HuH-7.5 (cell line): ENCODE measurements at regions not wholly inside any gene's neighbourhood (a gene's known extent, or its start where the extent isn't known, plus 50 kb on each side); places are given as distances from the start of the nearest gene placed in this dataset.
"Not testable (repeated sequence)": the region's sequence is repeated elsewhere in the genome, so short reads cannot be mapped to it uniquely, and the experiment has no call there.

Experiments used
- DNase-seq: peaks from one replicate; pipeline ENCODE4 v3.0.0; 2011; ENCODE audit warnings: low spot score

GRCh38 chr21:38614558-38614957 lies 116.3 kb upstream of the ERG start:
- no peak for DNase-seq

GRCh38 chr21:38619480-38619879 lies 121.2 kb upstream of the ERG start:
- no peak for DNase-seq

DNA sequence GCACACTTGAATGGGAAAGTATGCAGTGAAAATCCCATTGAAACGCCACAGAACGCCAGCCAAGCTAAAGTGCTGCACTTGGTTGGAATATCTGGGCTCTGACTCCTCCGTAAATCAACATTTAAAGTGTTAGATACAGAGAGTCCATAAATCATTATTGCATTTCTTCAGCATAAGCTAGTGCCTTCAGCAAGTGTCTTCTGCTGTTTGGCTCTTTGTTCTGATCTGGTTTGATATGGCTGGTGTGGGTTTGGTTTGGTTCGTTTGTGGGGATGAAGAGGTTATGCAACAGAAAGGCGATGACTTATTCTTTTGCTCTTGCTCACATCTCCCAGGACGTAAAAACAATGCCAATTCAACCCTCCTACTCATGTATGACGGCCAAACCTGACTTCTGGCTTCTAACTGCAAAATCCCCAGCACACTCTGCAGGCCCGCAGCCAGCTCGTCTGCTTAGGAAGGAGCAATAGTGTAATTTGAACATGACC lies 121.8 kb upstream of the ERG start:
- no peak for DNase-seq

DNA sequence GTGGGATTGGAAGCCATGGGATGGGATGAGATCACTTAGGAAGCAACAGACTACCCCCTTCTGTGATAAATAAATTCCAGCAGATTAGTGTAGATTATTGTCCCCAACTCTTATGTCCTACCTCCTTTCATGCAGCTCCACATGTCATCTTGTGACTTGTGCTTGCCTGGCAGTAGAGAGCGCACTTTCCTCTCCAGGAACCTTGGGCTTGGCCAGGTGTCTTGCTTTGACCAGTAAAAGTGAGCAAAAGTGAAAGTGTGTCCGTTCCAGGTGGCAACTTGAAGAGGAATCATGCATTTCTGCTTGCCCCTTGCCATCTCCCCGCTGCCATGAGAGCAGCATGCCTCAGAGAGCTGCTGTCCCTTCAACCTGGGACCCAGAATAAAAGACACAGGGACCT lies 122.9 kb upstream of the ERG start:
- DNase-seq: no peak

GRCh38 chr21:38622081-38622826 lies 124.0 kb upstream of the ERG start:
- DNase-seq: no peak

DNA sequence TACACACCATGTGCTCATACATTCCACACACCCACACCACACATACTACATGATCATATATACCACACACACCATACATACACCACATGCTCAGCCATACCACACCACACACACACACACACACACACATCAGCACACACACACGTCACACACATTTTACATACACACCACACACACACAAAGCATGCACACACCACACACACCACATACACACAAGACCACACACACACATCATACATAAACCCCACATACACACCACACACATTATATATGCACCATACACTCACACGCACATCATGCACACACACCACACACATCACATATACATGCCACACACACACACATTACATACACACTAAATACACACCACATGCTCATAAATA lies 124.5 kb upstream of the ERG start:
- DNase-seq: no peak

DNA sequence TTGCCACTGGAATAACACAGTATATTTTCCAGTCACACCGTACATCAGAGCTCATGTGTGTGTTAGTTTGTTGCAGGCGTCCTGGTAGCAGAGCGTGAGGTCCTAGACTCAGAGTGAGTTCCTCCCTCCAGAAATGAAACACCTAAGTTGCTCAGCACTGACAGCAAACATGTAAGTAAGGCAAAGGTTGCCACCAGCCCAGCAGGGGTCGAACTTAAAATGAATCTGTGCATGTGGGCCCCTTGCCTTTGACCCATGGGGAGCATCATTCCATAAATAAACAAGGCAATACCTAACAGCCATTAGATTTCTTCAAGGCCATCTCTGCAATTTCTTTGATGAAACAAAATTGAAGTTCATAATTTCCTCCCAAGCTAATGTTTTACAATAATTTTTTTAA lies 125.3 kb upstream of the ERG start:
- no peak for DNase-seq

DNA sequence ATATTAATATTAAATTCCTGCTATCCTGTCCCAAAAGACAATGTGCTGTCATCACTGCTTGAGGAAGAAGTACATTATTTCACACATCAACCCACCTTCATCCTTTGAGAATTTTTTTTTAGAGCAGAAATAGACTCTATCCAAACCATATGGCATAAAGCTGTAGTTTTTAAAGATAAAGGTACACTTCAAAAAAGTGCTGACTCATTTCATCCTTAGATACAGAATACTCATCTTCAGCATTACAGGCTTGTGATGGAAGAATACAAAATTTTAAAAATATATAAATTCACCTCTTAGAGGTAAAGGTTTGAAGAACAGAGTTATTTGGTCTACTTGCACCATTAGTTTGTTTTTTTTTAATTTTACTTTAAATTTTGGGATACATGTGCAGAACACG lies 126.7 kb upstream of the ERG start:
- DNase-seq: no peak

DNA sequence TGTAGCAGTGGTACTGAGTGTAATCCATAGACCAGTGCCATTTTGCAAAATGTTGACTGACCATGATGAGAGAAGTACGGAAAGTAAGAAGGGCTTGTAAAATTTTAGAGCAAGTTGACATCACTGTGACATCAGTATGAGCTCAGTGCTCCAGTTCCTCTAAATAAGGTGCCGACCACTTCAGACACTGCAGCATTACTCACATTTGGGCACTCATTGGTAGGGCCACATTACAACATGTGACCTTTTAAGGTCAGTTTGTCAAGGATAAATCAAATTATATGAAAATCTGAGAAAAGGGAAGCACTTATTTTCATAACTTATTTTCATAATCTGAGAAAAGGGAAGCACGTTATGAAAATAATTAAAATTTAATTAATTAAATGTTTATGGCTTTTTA lies 128.0 kb upstream of the ERG start:
- no peak for DNase-seq

DNA sequence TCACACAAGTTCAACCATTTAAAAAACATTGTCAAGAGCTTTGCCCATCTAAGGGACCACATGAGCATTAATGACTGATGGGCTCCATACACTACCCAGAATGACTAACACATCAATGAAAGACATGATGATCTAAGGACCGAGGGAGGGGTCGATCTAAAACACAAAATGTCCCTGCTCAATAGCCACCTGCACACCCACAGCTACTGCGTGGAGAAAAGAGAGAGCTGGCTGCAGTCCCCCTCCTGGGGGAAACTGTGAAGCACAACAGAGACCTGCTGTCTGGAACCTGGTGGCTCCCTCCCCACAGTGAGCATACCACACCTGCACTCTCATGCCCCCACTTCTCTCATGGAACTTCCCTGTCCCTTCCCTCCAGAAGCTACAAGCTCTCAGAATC lies 130.1 kb upstream of the ERG start:
- no peak for DNase-seq

GRCh38 chr21:38631206-38631605 lies 132.9 kb upstream of the ERG start:
- no peak for DNase-seq

DNA sequence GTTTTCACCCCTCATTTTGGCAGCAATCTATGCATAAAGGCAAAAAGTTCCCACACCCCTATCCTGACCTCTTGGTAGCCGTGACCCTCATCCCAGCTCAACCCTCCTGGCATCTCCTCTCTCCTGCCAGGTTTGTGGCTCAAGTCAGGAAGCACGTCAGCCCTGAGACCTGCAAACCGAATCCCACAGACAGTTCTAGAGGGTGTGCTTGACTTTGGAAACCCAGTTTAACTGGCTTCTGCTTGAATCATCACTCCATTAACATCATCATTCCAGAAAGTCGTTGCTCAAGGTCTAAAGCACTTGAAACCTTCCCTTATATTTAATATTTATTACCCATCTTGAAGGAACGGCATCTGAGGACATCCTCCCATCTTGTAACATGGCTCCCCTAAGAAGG lies 133.4 kb upstream of the ERG start:
- no peak for DNase-seq

DNA sequence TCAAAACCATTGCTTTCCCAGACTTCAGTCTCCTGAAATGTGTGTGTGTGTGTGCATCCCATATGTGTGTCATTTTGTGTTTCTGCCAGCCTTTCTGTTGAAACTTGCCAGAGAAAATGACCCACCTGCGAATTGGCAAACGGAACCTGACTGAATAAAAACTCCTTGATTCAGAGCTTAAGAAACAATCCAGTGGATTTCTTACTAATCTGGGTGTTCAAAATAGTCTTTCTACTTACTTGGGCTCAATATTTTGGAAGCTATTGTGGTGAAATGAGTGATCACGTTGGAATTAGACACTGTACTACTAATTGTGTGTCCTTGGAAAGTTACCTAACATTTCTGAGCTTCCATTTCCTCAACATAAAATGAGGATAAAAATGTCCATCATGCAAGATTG lies 138.9 kb upstream of the ERG start:
- DNase-seq: no peak

- no peak for DNase-seq
Measured at GRCh38 chr21:38639571-38640354, 141.5 kb upstream of the ERG start.

DNA sequence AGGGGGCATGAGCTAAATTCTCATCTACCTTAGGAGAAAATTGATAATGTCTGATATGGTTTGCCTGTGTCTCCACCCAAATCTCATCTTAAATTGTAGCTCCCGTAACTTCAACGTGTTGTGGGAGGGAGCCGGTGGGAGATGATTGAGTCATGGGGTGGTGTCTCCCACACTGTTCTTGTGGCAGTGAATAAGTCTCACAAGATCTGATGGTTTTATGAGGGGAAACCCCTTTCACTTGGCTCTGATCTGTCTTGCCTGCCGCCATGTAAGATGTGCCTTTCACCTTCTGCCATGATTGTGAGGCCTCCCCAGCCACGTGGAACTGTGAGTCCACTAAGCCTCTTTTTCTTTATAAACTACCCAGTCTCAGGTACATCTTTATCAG lies 142.1 kb upstream of the ERG start:
- not testable (repeated sequence) for DNase-seq

DNA sequence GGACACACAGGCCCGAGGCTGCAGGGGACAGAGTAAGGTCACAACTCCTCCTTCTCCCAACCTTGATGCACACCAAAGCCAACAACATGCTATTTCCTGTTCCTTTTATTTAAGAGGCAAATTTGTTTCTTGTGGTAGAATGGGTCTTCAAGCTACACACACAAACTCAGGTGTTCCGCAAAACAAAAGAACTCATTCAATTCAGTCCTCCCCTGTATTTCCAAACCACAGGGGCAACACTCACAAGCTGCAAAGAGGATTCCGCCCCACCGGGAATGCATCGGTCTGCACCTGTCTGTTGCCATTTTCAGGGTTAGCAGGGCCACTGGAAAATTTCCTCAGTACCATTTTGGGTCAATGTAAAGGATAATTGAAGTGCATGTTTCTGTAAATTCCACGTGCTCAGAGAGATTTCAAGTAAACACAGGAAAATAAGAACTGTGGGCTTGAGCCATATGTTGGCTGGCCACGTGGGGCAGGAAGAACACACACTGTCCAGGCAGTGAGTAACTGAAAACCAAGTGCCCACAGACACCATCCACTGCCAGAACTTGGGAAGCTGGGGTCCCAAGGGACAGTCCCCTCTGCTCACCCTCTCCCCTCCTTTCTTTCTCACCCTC lies 145.2 kb upstream of the ERG start:
- DNase-seq: no peak

- no peak for DNase-seq
Measured at GRCh38 chr21:38645282-38645681, 147.0 kb upstream of the ERG start.

DNA sequence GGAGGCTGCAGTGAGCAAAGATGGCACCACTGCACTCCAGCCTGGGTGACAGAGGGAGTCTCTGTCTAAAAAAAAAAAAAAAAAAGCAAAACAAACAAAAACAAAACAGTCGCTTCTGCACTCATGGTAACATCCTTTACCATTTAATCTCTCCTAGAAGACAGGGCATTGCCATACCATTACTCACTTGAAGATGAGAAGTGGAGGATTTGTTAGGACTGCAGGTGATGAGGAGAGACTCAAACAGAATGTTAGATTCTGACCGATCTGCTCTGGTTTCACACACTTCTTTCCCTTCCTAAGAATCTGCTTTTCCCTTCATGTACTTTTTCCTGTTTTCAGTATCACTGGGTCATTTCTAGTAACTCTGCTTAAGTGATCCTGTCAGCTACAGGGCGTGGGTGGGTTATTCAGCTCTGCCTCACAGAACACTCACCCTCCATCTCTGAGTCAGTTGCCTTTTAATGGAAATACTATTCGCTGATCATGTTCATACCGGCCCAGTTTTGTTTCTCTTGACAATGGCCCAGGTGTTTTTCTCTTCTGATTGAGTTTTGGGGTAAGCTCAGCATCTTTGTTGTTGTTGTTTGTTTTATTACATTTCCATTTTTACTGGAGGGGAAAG lies 148.0 kb upstream of the ERG start:
- no peak for DNase-seq

GRCh38 chr21:38649120-38649519 lies 150.8 kb upstream of the ERG start:
- DNase-seq: no peak

DNA sequence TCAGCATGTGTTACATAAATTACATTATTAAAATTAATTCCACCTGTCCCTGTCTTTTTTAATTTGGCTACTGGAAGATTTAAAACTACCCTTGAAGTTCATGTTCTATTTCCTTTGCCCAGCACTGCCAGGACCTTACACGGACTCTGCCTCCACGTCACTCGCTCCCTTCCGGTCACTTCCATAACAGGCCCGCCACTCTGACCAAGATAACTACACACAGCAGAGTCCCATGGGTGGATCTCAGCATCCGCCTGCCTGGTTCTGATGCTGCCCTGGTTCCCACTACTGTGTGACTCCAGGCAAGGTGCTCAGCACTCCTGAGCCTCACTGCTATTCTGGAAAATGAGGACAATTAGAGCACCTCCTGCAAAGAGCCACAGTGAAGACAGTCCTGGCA lies 153.3 kb upstream of the ERG start:
- DNase-seq: no peak

DNA sequence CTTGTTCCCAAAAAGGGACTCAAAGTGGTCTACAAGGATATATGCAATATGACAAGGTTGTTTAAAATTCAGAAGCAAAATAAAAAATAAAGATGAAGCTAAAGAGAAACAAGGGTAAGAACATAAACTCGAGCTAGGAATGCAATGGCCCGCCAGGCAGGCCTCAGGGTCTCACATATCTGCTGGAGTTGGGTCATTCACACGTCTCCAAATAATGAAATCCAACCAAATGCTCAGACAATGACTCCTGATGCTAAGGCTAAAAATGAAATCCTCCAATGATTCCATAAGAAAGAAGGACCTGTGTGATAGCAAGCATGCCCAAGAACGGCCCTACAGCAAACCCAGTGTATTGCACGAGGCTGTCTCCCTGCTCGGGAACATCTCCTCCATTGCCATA lies 153.3 kb upstream of the ETS2 start:
- DNase-seq: no peak

GRCh38 chr21:38654580-38654979 lies 151.1 kb upstream of the ETS2 start:
- no peak for DNase-seq

- no peak for DNase-seq
Measured at GRCh38 chr21:38658511-38658910, 147.2 kb upstream of the ETS2 start.
